Nephron (organoid): ENCODE measurements at regions not wholly inside any gene's neighbourhood (a gene's known extent, or its start where the extent isn't known, plus 50 kb on each side); places are given as distances from the start of the nearest gene placed in this dataset.

ENCODE experiments used
- H3K27ac Mint-ChIP-seq, 3 experiments: 2 replicates each; pipeline ENCODE4 v1.8.0; 2020; ENCODE audit warnings: mixed read lengths in 3 of 3, mild to moderate bottlenecking in 2 of 3, moderate library complexity in 1 of 3
- H3K27me3 Mint-ChIP-seq: 2 replicates; pipeline ENCODE4 v1.8.0; 2021; ENCODE audit warnings: low read depth, mild to moderate bottlenecking, moderate library complexity, mixed read lengths
- H3K36me3 Mint-ChIP-seq: 2 replicates; pipeline ENCODE4 v1.8.0; 2020; ENCODE audit warnings: low read depth, mixed read lengths
- H3K4me1 Mint-ChIP-seq: 2 replicates; pipeline ENCODE4 v1.8.0; 2020; ENCODE audit warnings: mixed read lengths
- H3K4me3 Mint-ChIP-seq, 3 experiments: 2 replicates each; pipeline ENCODE4 v1.8.0; 2020; ENCODE audit warnings: mild to moderate bottlenecking in 3 of 3, mixed read lengths in 3 of 3, moderate library complexity in 2 of 3
- H3K9me3 Mint-ChIP-seq: 2 replicates; pipeline ENCODE4 v1.8.0; 2020; ENCODE audit warnings: mixed read lengths
- CTCF ChIP-seq, 3 experiments: fragments of 200-600 bp; sonication (generic); IDR thresholded peaks; one replicate each; pipeline ENCODE4 v1.5.0; 2021; ENCODE audit warnings: antibody characterized with exemption in 3 of 3; ENCODE audit not compliant: unreplicated experiment in 3 of 3

- Mint-ChIP-seq H3K4me1 (peaks cover 24% of the 10 kb centered on the region), H3K9me3 (no peaks in the 10 kb centered on the region), H3K4me3 (no peak overlapping the region), H3K27ac (peak overlapping the region in 1 of 3 experiments; percentile 90), H3K27me3 (no peaks in the 10 kb centered on the region), H3K36me3 (no peaks in the 10 kb centered on the region)
- no peak for TF ChIP-seq CTCF (IDR thresholded peaks at IDR 0.05; ENCODE audit: unreplicated experiment in 3 of 3)
Observed at GRCh38 chr1:56331207-56331891, 248.0 kb downstream of the PLPP3 start.

DNA sequence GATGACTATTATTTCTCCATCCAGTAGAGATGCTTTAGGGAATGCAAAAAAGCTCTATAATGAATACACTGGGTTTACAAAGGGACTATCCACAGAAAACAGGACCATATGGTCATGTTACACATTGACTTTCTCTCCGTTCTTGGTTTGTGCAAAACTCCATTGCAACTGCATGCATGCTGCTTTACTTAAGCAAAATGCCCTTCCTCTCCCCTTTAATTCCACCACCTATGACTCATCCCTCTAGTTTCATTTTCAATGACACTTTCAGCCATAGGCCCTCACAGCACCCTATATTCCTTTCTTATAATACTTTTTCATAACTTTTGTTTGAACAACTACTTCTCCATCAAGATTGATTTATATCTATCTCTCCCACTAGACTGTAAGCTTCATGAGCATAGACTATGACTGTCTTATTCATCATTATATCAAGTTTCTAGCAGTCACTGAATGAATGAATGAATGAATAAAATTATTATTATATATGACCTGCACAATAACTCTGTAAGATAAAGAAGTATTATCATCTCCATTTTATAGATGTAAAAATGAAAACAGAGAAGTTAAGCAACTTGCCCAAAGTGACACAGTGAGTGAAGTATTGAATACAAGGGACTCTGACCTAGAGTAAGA lies 248.9 kb downstream of the PLPP3 start:
- H3K27ac Mint-ChIP-seq = no peak overlapping the region
- H3K4me1 Mint-ChIP-seq = peaks cover 24% of the 10 kb centered on the region
- H3K27me3 Mint-ChIP-seq = no peaks in the 10 kb centered on the region
- no peaks in the 10 kb centered on the region for H3K36me3 Mint-ChIP-seq
- no peaks in the 10 kb centered on the region for H3K9me3 Mint-ChIP-seq
- TF ChIP-seq CTCF (IDR thresholded peaks at IDR 0.05; ENCODE audit: unreplicated experiment in 3 of 3) = no peak
- H3K4me3 Mint-ChIP-seq = no peak overlapping the region

- H3K27me3 Mint-ChIP-seq = no peaks in the 10 kb centered on the region
Observed at GRCh38 chr1:56329970-56330369, 249.4 kb downstream of the PLPP3 start.

DNA sequence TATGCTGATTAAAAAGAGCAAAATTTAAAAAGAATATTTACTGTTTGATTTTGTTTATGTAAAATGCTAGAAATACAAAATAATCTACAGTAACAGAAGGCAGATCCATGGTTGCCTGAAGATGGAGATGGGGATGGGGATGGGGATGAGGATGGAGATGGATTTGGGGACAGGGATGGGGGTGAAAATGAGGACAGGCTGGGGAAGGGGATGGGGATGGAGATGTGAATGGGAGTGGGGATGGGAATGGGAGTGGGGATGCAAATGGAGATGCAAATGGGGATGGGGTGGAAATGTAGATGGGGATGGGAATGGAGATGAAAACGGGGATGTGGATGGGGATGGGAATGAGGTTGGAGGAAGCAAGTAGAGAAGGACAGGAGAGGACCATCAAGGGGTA lies 252.2 kb downstream of the PLPP3 start:
- no peak overlapping the region for H3K4me3 Mint-ChIP-seq
- no peak for TF ChIP-seq CTCF (IDR thresholded peaks at IDR 0.05; ENCODE audit: unreplicated experiment in 3 of 3)
- no peak overlapping the region for H3K27ac Mint-ChIP-seq
- no peaks in the 10 kb centered on the region for H3K27me3 Mint-ChIP-seq
- peaks cover 19% of the 10 kb centered on the region for H3K4me1 Mint-ChIP-seq
- no peaks in the 10 kb centered on the region for H3K36me3 Mint-ChIP-seq
- no peaks in the 10 kb centered on the region for H3K9me3 Mint-ChIP-seq

More at GRCh38 chr1:56329970-56330369, 249.4 kb downstream of the PLPP3 start:
- H3K27ac Mint-ChIP-seq = no peak overlapping the region
- H3K4me1 Mint-ChIP-seq = peaks cover 20% of the 10 kb centered on the region
- H3K4me3 Mint-ChIP-seq = no peak overlapping the region
- no peaks in the 10 kb centered on the region for H3K36me3 Mint-ChIP-seq
- no peaks in the 10 kb centered on the region for H3K9me3 Mint-ChIP-seq
- no peak for TF ChIP-seq CTCF (IDR thresholded peaks at IDR 0.05; ENCODE audit: unreplicated experiment in 3 of 3)

GRCh38 chr1:56326056-56326455 lies 253.3 kb downstream of the PLPP3 start:
- Mint-ChIP-seq H3K27ac (no peak overlapping the region), H3K4me3 (no peak overlapping the region)
- TF ChIP-seq CTCF (IDR thresholded peaks at IDR 0.05; ENCODE audit: unreplicated experiment in 3 of 3) = no peak

DNA sequence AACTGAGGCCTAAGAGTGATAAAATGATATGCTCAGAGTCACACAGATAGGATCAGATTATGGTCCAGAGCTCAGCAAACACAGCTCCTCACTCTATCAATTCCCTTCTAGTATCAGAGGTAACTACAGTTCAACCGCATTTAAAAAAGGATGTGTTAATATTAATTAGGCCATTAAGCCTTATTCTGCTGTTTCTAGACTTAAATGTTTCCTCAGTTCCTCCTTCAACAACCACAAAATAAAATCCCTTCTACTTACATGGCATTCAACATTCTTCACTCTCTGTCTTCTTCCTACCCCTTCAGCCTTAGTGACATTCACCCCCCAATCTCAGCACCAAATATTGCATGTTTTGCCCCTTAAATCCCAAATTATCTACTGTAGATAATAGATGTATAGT lies 254.9 kb downstream of the PLPP3 start:
- Mint-ChIP-seq H3K9me3 (no peaks in the 10 kb centered on the region), H3K36me3 (no peaks in the 10 kb centered on the region), H3K27ac (no peak overlapping the region), H3K4me1 (peaks cover 9% of the 10 kb centered on the region), H3K27me3 (no peaks in the 10 kb centered on the region), H3K4me3 (no peak overlapping the region)
- TF ChIP-seq CTCF (IDR thresholded peaks at IDR 0.05; ENCODE audit: unreplicated experiment in 3 of 3) = no peak

More at GRCh38 chr1:56326056-56326455, 253.3 kb downstream of the PLPP3 start:
- H3K36me3 Mint-ChIP-seq = no peaks in the 10 kb centered on the region
- no peaks in the 10 kb centered on the region for H3K27me3 Mint-ChIP-seq
- no peaks in the 10 kb centered on the region for H3K9me3 Mint-ChIP-seq
- peaks cover 8% of the 10 kb centered on the region for H3K4me1 Mint-ChIP-seq
